Kidney capillary endothelial cell (primary cell): ENCODE measurements at regions not wholly inside any gene's neighbourhood (a gene's known extent, or its start where the extent isn't known, plus 50 kb on each side); places are given as distances from the start of the nearest gene placed in this dataset.
"Not testable (repeated sequence)": the region's sequence is repeated elsewhere in the genome, so short reads cannot be mapped to it uniquely, and the experiment has no call there.

Experiments
- DNase-seq: peaks from one replicate; pipeline ENCODE4 v3.0.0-alpha.2; 2018; ENCODE audit warnings: low spot score

- no peak for DNase-seq
Observed at GRCh38 chr20:48154040-48154765, 368.9 kb upstream of the SULF2 start.

GRCh38 chr20:48153523-48153922 lies 368.2 kb upstream of the SULF2 start:
- DNase-seq = no peak

GRCh38 chr20:48153103-48153502 lies 367.8 kb upstream of the SULF2 start:
- DNase-seq = no peak

- DNase-seq = no peak
Observed at GRCh38 chr20:48150568-48150967, 365.3 kb upstream of the SULF2 start.

- no peak for DNase-seq
Observed at GRCh38 chr20:48149902-48150301, 364.6 kb upstream of the SULF2 start.

GRCh38 chr20:48148916-48149672 lies 363.8 kb upstream of the SULF2 start:
- DNase-seq = no peak

GRCh38 chr20:48148020-48148419 lies 362.7 kb upstream of the SULF2 start:
- DNase-seq = no peak

- DNase-seq = no peak
Observed at GRCh38 chr20:48147311-48147710, 362.0 kb upstream of the SULF2 start.

- DNase-seq = no peak
Observed at GRCh38 chr20:48146877-48147276, 361.6 kb upstream of the SULF2 start.

GRCh38 chr20:48146308-48146707 lies 361.0 kb upstream of the SULF2 start:
- no peak for DNase-seq

- DNase-seq = no peak
Observed at GRCh38 chr20:48143435-48144081, 358.3 kb upstream of the SULF2 start.

- no peak for DNase-seq
Observed at GRCh38 chr20:48142516-48142773, 357.2 kb upstream of the SULF2 start.

GRCh38 chr20:48141660-48142515 lies 356.6 kb upstream of the SULF2 start:
- DNase-seq = no peak

- no peak for DNase-seq
Observed at GRCh38 chr20:48139262-48140041, 354.2 kb upstream of the SULF2 start.

GRCh38 chr20:48132834-48133233 lies 347.6 kb upstream of the SULF2 start:
- no peak for DNase-seq

- DNase-seq = no peak
Observed at GRCh38 chr20:48131581-48131980, 346.3 kb upstream of the SULF2 start.

GRCh38 chr20:48129345-48129942 lies 344.2 kb upstream of the SULF2 start:
- no peak for DNase-seq

- no peak for DNase-seq
Observed at GRCh38 chr20:48128436-48128835, 343.2 kb upstream of the SULF2 start.

GRCh38 chr20:48127964-48128363 lies 342.7 kb upstream of the SULF2 start:
- DNase-seq = not testable (repeated sequence)

- DNase-seq = not testable (repeated sequence)
Observed at GRCh38 chr20:48127133-48127532, 341.9 kb upstream of the SULF2 start.

- DNase-seq = peak; percentile 11
Observed at GRCh38 chr20:48126227-48126740, 341.0 kb upstream of the SULF2 start.
